LNCAP (cell line): ENCODE measurements at regions not wholly inside any gene's neighbourhood (a gene's known extent, or its start where the extent isn't known, plus 50 kb on each side); places are given as distances from the start of the nearest gene placed in this dataset.

ENCODE experiments used
- CTCF ChIP-seq: fragments of 450-650 bp; IDR thresholded peaks from 2 replicates; pipeline ENCODE4 v1.5.1; 2017; ENCODE audit warnings: mild to moderate bottlenecking

DNA sequence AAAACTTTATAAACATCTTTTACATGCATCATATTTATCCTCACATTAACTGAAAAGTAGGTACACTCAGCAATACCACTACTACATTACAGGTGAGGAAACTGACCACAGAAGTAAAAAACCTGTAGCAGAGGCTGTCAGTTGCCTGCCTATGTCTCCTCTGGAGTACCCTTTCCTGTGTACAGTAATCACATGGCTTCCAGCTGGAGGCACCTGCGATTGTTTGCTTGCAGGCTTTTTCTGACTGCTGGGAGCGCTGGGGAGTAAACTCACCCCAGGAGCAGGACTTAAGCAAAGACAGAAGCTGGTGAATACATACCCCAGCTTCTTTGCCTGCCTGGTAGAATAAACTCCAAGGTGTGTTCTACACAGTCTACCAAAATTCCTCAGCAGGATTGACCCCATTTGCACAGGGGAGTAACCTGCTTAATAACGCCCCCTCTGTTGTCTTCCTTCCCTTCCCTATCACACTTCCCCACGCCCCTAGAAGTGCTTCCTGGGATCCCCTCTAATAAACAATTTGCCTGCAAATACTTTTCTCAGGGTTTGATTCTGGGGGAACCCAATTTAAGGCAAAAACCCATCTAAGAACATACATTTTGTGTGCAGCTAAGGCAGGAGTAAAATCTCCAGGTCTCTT, 138.9 kb downstream of the PTH2R start:
- TF ChIP-seq CTCF: no peak

DNA sequence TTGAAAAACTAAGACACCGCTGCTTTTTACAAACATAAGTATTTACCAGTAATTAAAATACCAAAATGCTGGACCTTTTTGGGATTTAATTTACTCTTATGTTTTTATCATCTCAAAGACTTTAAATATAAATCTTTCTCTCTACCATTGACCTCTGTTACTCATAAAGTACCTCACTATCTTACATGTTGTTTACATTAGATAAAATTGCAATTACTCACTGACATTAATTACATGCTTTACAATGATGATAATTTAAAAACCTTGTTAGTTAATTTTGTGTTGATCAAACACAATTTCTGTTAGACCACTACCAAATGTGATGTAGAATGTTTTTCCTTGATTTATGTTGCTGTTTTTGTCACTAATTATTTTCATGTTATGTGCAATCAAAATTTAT, 139.5 kb downstream of the PTH2R start:
- no peak for TF ChIP-seq CTCF

DNA sequence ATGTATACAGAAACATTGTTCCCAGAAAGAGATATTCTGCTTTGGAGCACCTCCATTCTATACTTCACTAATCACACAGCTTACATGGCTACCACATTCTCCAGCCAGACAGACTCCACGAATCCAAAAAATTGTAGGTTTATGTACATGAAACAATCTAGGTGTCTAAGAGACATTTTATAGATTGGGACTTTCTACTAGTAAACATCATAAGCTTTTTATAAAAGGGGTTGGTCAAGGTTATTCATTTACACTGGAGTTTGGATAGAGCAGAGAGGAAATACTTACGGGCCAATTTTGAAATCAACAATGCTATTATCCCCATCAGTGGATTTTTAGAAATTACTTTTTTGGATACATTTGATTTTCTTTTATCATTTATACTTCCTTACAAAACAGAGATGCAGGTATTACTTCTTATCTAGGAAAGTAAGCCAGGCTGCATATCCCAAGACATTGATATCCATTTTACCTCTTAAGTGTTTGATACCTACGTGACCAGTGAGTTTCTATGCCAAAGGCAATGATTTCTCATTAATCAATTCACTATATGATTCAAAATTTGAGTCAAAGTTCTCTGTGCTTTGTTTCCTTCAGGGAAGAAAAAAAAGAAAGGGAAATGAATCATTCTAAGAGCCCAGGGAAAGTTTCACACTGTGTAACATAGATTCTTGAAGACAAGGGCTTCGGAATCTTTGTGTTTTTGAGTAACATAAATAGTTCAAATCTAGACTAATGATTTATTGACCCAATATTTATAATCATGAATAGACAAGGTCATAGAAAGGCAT, 140.5 kb downstream of the PTH2R start:
- no peak for TF ChIP-seq CTCF

- TF ChIP-seq CTCF: no peak
Observed at GRCh38 chr2:208548700-208549099, 142.1 kb downstream of the PTH2R start.

DNA sequence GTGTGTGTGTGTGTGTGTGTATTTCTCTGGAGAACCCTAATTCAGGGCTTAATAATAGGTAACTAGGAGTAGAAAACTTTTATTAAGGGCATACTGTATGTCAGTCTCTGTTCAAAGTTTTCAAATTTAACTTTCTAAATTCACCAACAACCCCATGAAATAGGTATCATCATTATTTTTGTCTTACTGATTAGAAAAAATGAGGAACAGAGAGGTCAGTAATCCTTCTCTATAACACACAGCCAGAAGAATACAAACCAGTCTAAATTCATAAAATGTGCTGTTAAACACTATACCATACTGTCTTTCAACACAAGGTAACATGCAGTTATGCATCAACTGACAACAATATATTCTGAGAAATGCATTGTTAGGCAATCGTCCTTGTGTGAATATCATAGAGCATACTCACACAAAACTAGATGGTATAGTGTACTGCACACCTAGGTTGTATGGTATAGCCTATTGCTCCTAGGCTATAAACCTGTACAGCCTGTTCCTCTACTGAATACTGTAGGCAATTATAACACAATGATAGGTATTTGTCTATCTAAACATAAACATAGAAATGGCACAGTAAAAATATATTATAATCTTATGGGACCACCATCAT, 143.1 kb downstream of the PTH2R start:
- no peak for TF ChIP-seq CTCF

DNA sequence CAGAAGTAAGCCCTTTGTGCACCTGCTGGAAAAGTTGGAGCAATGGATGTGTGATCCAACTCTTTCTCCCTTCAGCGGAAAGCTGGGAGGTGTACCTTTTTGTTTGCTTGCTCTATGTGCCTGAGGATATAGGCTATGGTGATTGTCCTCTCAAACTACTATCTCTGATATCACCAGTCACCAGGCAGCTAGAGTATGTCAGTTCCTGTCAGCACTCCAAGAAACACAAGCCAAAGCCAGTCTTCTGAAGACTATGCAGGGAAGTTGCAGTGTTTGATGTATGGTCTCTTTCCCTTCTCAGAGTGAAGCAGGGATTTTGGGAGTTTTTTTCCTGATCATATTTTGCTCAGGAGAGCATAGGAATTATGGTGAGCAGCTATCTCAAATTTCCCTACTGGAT, 146.4 kb downstream of the PTH2R start:
- TF ChIP-seq CTCF: no peak

- no peak for TF ChIP-seq CTCF
Observed at GRCh38 chr2:208556983-208557484, 150.4 kb downstream of the PTH2R start.
